ENCODE measurements at regions not wholly inside any gene's neighbourhood (a gene's known extent, or its start where the extent isn't known, plus 50 kb on each side); places are given as distances from the start of the nearest gene placed in this dataset.

GRCh38 chr5:82894716-82895115, 182.5 kb downstream of the TMEM167A start:
- TF ChIP-seq CTCF (CRISPR knock-in tag; IDR thresholded peaks at IDR 0.05) (no peak), HOMEZ (CRISPR knock-in tag; IDR thresholded peaks at IDR 0.05; ENCODE audit: low read depth) (no peak), ZNF772 (CRISPR knock-in tag; IDR thresholded peaks at IDR 0.05) (no peak), E2F5 (CRISPR knock-in tag; conservative IDR thresholded peaks at IDR 0.05) (no peak), BCL6 (CRISPR knock-in tag; IDR thresholded peaks at IDR 0.05) (no peak), ZSCAN29 (CRISPR knock-in tag; conservative IDR thresholded peaks at IDR 0.05) (no peak), SMAD9 (CRISPR knock-in tag; IDR thresholded peaks at IDR 0.05) (no peak), SKIL (CRISPR knock-in tag; IDR thresholded peaks at IDR 0.05; ENCODE audit: borderline replicate concordance) (no peak), TEF (CRISPR knock-in tag; IDR thresholded peaks at IDR 0.05) (no peak), ELF4 (CRISPR knock-in tag; IDR thresholded peaks at IDR 0.05; ENCODE audit: borderline replicate concordance) (no peak)

Measured in HepG2 (cell line).